HepG2 (cell line): ENCODE measurements at regions not wholly inside any gene's neighbourhood (a gene's known extent, or its start where the extent isn't known, plus 50 kb on each side); places are given as distances from the start of the nearest gene placed in this dataset.

ENCODE experiments used
- ATAC-seq: fragments of 200-7000 bp; cut with Tn5 transposase; 3 replicates; pipeline ENCODE4 v1.9.1; 2020; ENCODE audit warnings: mild to moderate bottlenecking, moderate library complexity
- BruUV-seq: library from RNA; stranded (reverse); fragments of 400-500 nt; replicated peaks from 2 replicates; lab custom pipeline; 2021; lab: Mats Ljungman, UMichigan
- CTCF ChIA-PET: fragments of 300-600 bp; formaldehyde crosslinking; extraction: SDS; loops from one replicate; lab custom pipeline; 2021; ENCODE audit warnings: low total read pairs, inconsistent platforms, low intra/inter-chr PET ratio; lab: Yijun Ruan, JAX
- POLR2A ChIA-PET: fragments of 350-600 bp; sonication (Branson Sonifier 250); formaldehyde crosslinking; loops from one replicate; lab custom pipeline; 2020; ENCODE audit warnings: antibody characterized with exemption, inconsistent platforms; lab: Yijun Ruan, JAX
- DNase-seq: peaks from one replicate; pipeline ENCODE4 v3.0.0-alpha.2; 2015; ENCODE audit warnings: low spot score
- FAIRE-seq: peaks from 3 replicates; lab custom pipeline; 2011; peaks lifted over from hg19 to GRCh38; lab: Jason Lieb, UNC
- H2AFZ ChIP-seq: one replicate; pipeline ENCODE4 v1.6.1; 2011; ENCODE audit warnings: low read length, inconsistent platforms
- H3K27ac ChIP-seq: fragments of 300-600 bp; 3 replicates; pipeline ENCODE4 v1.8.0; 2011; ENCODE audit warnings: mixed run types, mild to moderate bottlenecking, mixed read lengths, low read length, inconsistent platforms; ENCODE audit not compliant: insufficient read depth; ENCODE audit errors: extremely low read length
- H3K27me3 ChIP-seq, 2 experiments: fragments of 200-600 bp in 1 of 2; 2 replicates in 1 of 2; 3 replicates in 1 of 2; pipeline versions ENCODE4 v1.6.0 to v1.8.0; 2011; ENCODE audit warnings: low read length in 2 of 2, mild to moderate bottlenecking in 2 of 2, moderate library complexity in 2 of 2, inconsistent platforms in 1 of 2; ENCODE audit not compliant: insufficient read depth in 2 of 2, control insufficient read depth in 1 of 2
- H3K36me3 ChIP-seq, 2 experiments: fragments of 200-600 bp in 1 of 2; replicated peaks in 1 of 2; 2 replicates in 1 of 2; 3 replicates in 1 of 2; pipeline versions ENCODE4 v1.5.1 to v1.8.0; 2011; ENCODE audit warnings: low read length in 2 of 2, inconsistent platforms in 1 of 2; ENCODE audit not compliant: insufficient read depth in 2 of 2, control insufficient read depth in 1 of 2
- H3K4me1 ChIP-seq: 2 replicates; pipeline ENCODE4 v1.5.1; 2012; ENCODE audit warnings: low read length, inconsistent platforms; ENCODE audit not compliant: insufficient read depth
- H3K4me2 ChIP-seq: 2 replicates; pipeline ENCODE4 v1.6.0; 2011; ENCODE audit warnings: low read depth, low read length, inconsistent platforms
- H3K4me3 ChIP-seq, 3 experiments: fragments of 200-600 bp in 1 of 3; sonication (generic), shearing (Covaris generic) in 1 of 3; replicated peaks in 1 of 3; 2 replicates each; pipeline ENCODE4 v1.5.1; 2011 to 2016; ENCODE audit warnings: low read length in 3 of 3, inconsistent platforms in 2 of 3, low read depth in 2 of 3, mild to moderate bottlenecking in 2 of 3, control low read depth in 1 of 3, mixed read lengths in 1 of 3; ENCODE audit not compliant: insufficient read depth in 1 of 3
- H3K79me2 ChIP-seq: one replicate; pipeline ENCODE4 v1.6.1; 2011; ENCODE audit warnings: low read length, inconsistent platforms; ENCODE audit not compliant: insufficient read depth
- H3K9ac ChIP-seq: 2 replicates; pipeline ENCODE4 v1.6.0; 2011; ENCODE audit warnings: mild to moderate bottlenecking, low read depth, low read length, inconsistent platforms; ENCODE audit not compliant: insufficient read depth
- H3K9me3 ChIP-seq: 2 replicates; pipeline ENCODE4 v1.5.1; 2012; ENCODE audit warnings: mild to moderate bottlenecking, low read length
- H4K20me1 ChIP-seq: 2 replicates; pipeline ENCODE4 v1.6.0; 2011; ENCODE audit warnings: inconsistent platforms, mild to moderate bottlenecking, low read length, moderate library complexity; ENCODE audit not compliant: insufficient read depth
- ARHGAP35 ChIP-seq: sonication (generic); formaldehyde crosslinking; IDR thresholded peaks from 2 replicates; pipeline ENCODE4 v1.9.0; 2022; ENCODE audit warnings: mild to moderate bottlenecking, inconsistent platforms, moderate library complexity, missing genetic modification reagents, borderline replicate concordance
- ATAD3A ChIP-seq: sonication (generic); formaldehyde crosslinking; IDR thresholded peaks from 2 replicates; pipeline ENCODE4 v1.4.0; 2020; ENCODE audit warnings: missing genetic modification reagents
- ELF1 ChIP-seq: sonication (generic); formaldehyde crosslinking; IDR thresholded peaks from 2 replicates; pipeline ENCODE4 v1.4.0; 2020; ENCODE audit warnings: missing genetic modification reagents
- EZH2 ChIP-seq: conservative IDR thresholded peaks from 2 replicates; pipeline ENCODE4 v1.6.1; 2012; ENCODE audit warnings: mild to moderate bottlenecking, low read depth, low read length, moderate library complexity
- FOXJ3 ChIP-seq: sonication (generic); formaldehyde crosslinking; IDR thresholded peaks from 2 replicates; pipeline ENCODE4 v1.4.0; 2020; ENCODE audit warnings: missing genetic modification reagents, mild to moderate bottlenecking, borderline replicate concordance
- HMG20A ChIP-seq: IDR thresholded peaks from 2 replicates; pipeline ENCODE4 v1.6.1; 2016; ENCODE audit warnings: borderline replicate concordance
- IKZF4 ChIP-seq: sonication (generic); formaldehyde crosslinking; IDR thresholded peaks from 2 replicates; pipeline ENCODE4 v1.5.1; 2020; ENCODE audit warnings: borderline replicate concordance, mild to moderate bottlenecking, low read depth, missing genetic modification reagents; ENCODE audit errors: not compliant biosample characterization
- KMT2A ChIP-seq: sonication (generic); formaldehyde crosslinking; IDR thresholded peaks from 2 replicates; pipeline ENCODE4 v1.4.0; 2020; ENCODE audit warnings: missing genetic modification reagents
- KMT2B ChIP-seq: IDR thresholded peaks from 2 replicates; pipeline ENCODE4 v1.6.1; 2016; ENCODE audit warnings: missing genetic modification reagents, missing compliant biosample characterization
- NFE2L2 ChIP-seq: fragments of 150-350 bp; IDR thresholded peaks from 2 replicates; pipeline ENCODE4 v1.6.1; 2014; ENCODE audit warnings: low read length
- NFRKB ChIP-seq: fragments of 450-650 bp; IDR thresholded peaks from 2 replicates; pipeline ENCODE4 v1.6.1; 2017
- PHF5A ChIP-seq: IDR thresholded peaks from one replicate; pipeline ENCODE4 v1.6.1; 2018; ENCODE audit warnings: low read depth, missing genetic modification reagents; ENCODE audit not compliant: unreplicated experiment
- RBM22 ChIP-seq: fragments of 200-400 bp; formaldehyde crosslinking; optimal IDR thresholded peaks from 2 replicates; pipeline ENCODE3; 2017; ENCODE audit warnings: mild to moderate bottlenecking, low read length, moderate library complexity
- ZNF263 ChIP-seq: sonication (generic); formaldehyde crosslinking; IDR thresholded peaks from 2 replicates; pipeline ENCODE4 v1.4.0; 2020; ENCODE audit warnings: missing genetic modification reagents
- ZNF33B ChIP-seq: sonication (generic); formaldehyde crosslinking; IDR thresholded peaks from 2 replicates; pipeline ENCODE4 v1.5.1; 2020; ENCODE audit warnings: mild to moderate bottlenecking, missing genetic modification reagents
- WGBS: methylation state at CpG from one replicate; pipeline ENCODE4 v1.1.6; 2017; ENCODE audit warnings: low lambda C conversion rate; 5-methylcytosine and 5-hydroxymethylcytosine counted together
- in situ Hi-C: cut with HindIII; loops from 2 replicates; pipeline ENCODE4 v1.10.0; 2017; ENCODE audit warnings: low pct_unique_long_range_greater_than_20kb; ENCODE audit not compliant: extremely low pct_ligation_motif_present
- intact Hi-C: fragments of 100-400 bp; cut with micrococcal nuclease; formaldehyde crosslinking; loops from one replicate; pipeline ENCODE4 v1.10.0; 2022; ENCODE audit not compliant: unreplicated experiment
- TF ChIP-seq, protein P1 (sequence below): sonication (generic); formaldehyde crosslinking; IDR thresholded peaks from 2 replicates; pipeline ENCODE4 v1.4.0; 2020; ENCODE audit warnings: missing genetic modification reagents, mild to moderate bottlenecking, borderline replicate concordance
- TF ChIP-seq, protein P2 (sequence below): sonication (generic); formaldehyde crosslinking; IDR thresholded peaks from 2 replicates; pipeline ENCODE4 v1.4.0; 2020; ENCODE audit warnings: missing genetic modification reagents, borderline replicate concordance

DNA sequence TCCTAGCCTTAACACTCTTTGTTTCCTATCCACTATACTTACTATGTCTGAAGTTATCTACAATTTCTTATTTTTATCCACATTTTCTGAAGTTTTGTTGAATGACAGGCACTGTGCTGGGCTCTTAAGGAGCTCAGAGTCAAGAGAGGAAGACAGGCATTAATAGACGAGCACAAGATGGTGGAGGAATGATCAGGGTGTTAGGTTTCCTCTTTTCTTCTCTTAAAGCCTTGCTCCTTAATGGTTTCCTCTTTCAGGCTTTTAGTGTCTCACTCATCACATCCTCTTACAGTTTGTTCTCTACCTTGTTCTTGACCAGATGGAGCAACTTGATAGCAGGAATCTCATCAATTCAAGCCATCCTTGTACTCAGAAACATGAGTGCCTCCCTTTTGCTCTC lies 52.9 kb upstream of the BCL6 start:
- WGBS, result 80% methylated on average over 1 of the region's 1 CpG
- no peaks in the 10 kb centered on the region for H3K9me3 ChIP-seq
- in situ Hi-C loops (no loop called here), intact Hi-C loops (no loop called here)
- peaks cover 2 to 9% of the 10 kb centered on the region in 2 experiments; a peak in 3 of 5 replicates for H3K27me3 ChIP-seq
- no peak for FAIRE-seq
- ChIA-PET POLR2A (no interaction called here), CTCF (no interaction called here)
- ATAC-seq, result no peak
- TF ChIP-seq PHF5A, result no peak
- no peak for TF ChIP-seq ZNF263 (CRISPR knock-in tag)
- TF ChIP-seq ZNF33B (CRISPR knock-in tag), result no peak
- TF ChIP-seq EZH2, result no peak
- no peak for TF ChIP-seq NFRKB
- TF ChIP-seq HMG20A (CRISPR knock-in tag), result no peak
- TF ChIP-seq ELF1 (CRISPR knock-in tag), result no peak
- no peak for TF ChIP-seq KMT2A (CRISPR knock-in tag)
- TF ChIP-seq NFE2L2, result no peak
- no peak for TF ChIP-seq FOXJ3
- TF ChIP-seq KMT2B (CRISPR knock-in tag), result no peak
- TF ChIP-seq ARHGAP35 (CRISPR knock-in tag), result no peak
- TF ChIP-seq RBM22, result no peak
- TF ChIP-seq, protein P1, sequence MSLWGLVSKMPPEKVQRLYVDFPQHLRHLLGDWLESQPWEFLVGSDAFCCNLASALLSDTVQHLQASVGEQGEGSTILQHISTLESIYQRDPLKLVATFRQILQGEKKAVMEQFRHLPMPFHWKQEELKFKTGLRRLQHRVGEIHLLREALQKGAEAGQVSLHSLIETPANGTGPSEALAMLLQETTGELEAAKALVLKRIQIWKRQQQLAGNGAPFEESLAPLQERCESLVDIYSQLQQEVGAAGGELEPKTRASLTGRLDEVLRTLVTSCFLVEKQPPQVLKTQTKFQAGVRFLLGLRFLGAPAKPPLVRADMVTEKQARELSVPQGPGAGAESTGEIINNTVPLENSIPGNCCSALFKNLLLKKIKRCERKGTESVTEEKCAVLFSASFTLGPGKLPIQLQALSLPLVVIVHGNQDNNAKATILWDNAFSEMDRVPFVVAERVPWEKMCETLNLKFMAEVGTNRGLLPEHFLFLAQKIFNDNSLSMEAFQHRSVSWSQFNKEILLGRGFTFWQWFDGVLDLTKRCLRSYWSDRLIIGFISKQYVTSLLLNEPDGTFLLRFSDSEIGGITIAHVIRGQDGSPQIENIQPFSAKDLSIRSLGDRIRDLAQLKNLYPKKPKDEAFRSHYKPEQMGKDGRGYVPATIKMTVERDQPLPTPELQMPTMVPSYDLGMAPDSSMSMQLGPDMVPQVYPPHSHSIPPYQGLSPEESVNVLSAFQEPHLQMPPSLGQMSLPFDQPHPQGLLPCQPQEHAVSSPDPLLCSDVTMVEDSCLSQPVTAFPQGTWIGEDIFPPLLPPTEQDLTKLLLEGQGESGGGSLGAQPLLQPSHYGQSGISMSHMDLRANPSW, result no peak
- no peak for TF ChIP-seq IKZF4
- TF ChIP-seq, protein P2, sequence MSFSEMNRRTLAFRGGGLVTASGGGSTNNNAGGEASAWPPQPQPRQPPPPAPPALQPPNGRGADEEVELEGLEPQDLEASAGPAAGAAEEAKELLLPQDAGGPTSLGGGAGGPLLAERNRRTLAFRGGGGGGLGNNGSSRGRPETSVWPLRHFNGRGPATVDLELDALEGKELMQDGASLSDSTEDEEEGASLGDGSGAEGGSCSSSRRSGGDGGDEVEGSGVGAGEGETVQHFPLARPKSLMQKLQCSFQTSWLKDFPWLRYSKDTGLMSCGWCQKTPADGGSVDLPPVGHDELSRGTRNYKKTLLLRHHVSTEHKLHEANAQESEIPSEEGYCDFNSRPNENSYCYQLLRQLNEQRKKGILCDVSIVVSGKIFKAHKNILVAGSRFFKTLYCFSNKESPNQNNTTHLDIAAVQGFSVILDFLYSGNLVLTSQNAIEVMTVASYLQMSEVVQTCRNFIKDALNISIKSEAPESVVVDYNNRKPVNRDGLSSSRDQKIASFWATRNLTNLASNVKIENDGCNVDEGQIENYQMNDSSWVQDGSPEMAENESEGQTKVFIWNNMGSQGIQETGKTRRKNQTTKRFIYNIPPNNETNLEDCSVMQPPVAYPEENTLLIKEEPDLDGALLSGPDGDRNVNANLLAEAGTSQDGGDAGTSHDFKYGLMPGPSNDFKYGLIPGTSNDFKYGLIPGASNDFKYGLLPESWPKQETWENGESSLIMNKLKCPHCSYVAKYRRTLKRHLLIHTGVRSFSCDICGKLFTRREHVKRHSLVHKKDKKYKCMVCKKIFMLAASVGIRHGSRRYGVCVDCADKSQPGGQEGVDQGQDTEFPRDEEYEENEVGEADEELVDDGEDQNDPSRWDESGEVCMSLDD, result no peak
- TF ChIP-seq ATAD3A (CRISPR knock-in tag), result no peak
- BruUV-seq, result no TSS peak
- H3K79me2 ChIP-seq, result no peaks in the 10 kb centered on the region
- no peaks in the 10 kb centered on the region for H3K36me3 ChIP-seq
- no peak overlapping the region for H3K4me2 ChIP-seq
- no peak overlapping the region for H3K9ac ChIP-seq
- H2AFZ ChIP-seq, result no peak overlapping the region
- peaks cover 31% of the 10 kb centered on the region for H3K4me1 ChIP-seq
- no peak overlapping the region for H3K27ac ChIP-seq
- DNase-seq, result no peak
- no peaks in the 10 kb centered on the region for H4K20me1 ChIP-seq
- no peak overlapping the region for H3K4me3 ChIP-seq
